IMR-90 (cell line): ENCODE measurements at regions not wholly inside any gene's neighbourhood (a gene's known extent, or its start where the extent isn't known, plus 50 kb on each side); places are given as distances from the start of the nearest gene placed in this dataset.

Experiments used
- ATAC-seq: fragments of 200-7000 bp; cut with Tn5 transposase; 2 replicates; pipeline ENCODE4 v1.9.1; 2020; ENCODE audit warnings: low read depth, mild to moderate bottlenecking, moderate library complexity
- BruUV-seq: library from RNA; stranded (reverse); fragments of 400-500 nt; replicated peaks from 2 replicates; lab custom pipeline; 2021; lab: Mats Ljungman, UMichigan
- CTCF ChIA-PET: fragments of 300-600 bp; formaldehyde crosslinking; extraction: SDS; loops from one replicate; lab custom pipeline; 2021; ENCODE audit warnings: antibody characterized with exemption; lab: Yijun Ruan, JAX
- POLR2A ChIA-PET: fragments of 300-600 bp; sonication (Branson Sonifier 250); formaldehyde crosslinking; loops from one replicate; lab custom pipeline; 2022; ENCODE audit warnings: antibody characterized with exemption; ENCODE audit not compliant: unreplicated experiment; lab: Charles Lee
- DNase-seq: peaks from one replicate; pipeline ENCODE4 v3.0.0; 2013
- H2AFZ ChIP-seq: replicated peaks from 2 replicates; pipeline ENCODE3; 2013; ENCODE audit warnings: low read length, mild to moderate bottlenecking; ENCODE audit not compliant: poor library complexity
- H2AK5ac ChIP-seq: 2 replicates; pipeline ENCODE4 v1.6.1; 2013; ENCODE audit warnings: low read depth, low read length, inconsistent platforms
- H2AK9ac ChIP-seq: replicated peaks from 2 replicates; pipeline ENCODE3; 2013; ENCODE audit warnings: mild to moderate bottlenecking, low read depth, low read length, moderate library complexity; ENCODE audit not compliant: poor library complexity
- H2BK120ac ChIP-seq: 2 replicates; pipeline ENCODE4 v1.6.1; 2013; ENCODE audit warnings: low read depth, low read length, inconsistent platforms
- H2BK15ac ChIP-seq: 3 replicates; pipeline ENCODE4 v1.6.1; 2013; ENCODE audit warnings: low read depth, low read length, inconsistent platforms
- H2BK20ac ChIP-seq: 2 replicates; pipeline ENCODE4 v1.6.1; 2013; ENCODE audit warnings: low read depth, mild to moderate bottlenecking, inconsistent platforms, low read length, moderate library complexity
- H2BK5ac ChIP-seq: 2 replicates; pipeline ENCODE4 v1.6.1; 2013; ENCODE audit warnings: mild to moderate bottlenecking, low read depth, low read length, inconsistent platforms; ENCODE audit not compliant: poor library complexity, severe bottlenecking
- H3K14ac ChIP-seq: replicated peaks from 2 replicates; pipeline ENCODE4 v1.6.1; 2013; ENCODE audit warnings: low read depth, low read length, inconsistent platforms
- H3K18ac ChIP-seq: 2 replicates; pipeline ENCODE4 v1.6.1; 2013; ENCODE audit warnings: low read depth, low read length, control low read depth
- H3K23ac ChIP-seq: 2 replicates; pipeline ENCODE4 v1.6.1; 2013; ENCODE audit warnings: low read depth, low read length, inconsistent platforms
- H3K27ac ChIP-seq: 2 replicates; pipeline ENCODE4 v1.5.1; 2013; ENCODE audit warnings: mild to moderate bottlenecking, control low read depth, low read length; ENCODE audit not compliant: insufficient read depth
- H3K27me3 ChIP-seq: 2 replicates; pipeline ENCODE4 v1.6.1; 2013; ENCODE audit warnings: low read length; ENCODE audit not compliant: control insufficient read depth, insufficient read depth
- H3K36me3 ChIP-seq: 2 replicates; pipeline ENCODE4 v1.6.1; 2013; ENCODE audit warnings: low read length, mixed read lengths; ENCODE audit not compliant: control insufficient read depth, insufficient read depth
- H3K4ac ChIP-seq: 2 replicates; pipeline ENCODE4 v1.6.1; 2013; ENCODE audit warnings: low read depth, low read length, inconsistent platforms
- H3K4me1 ChIP-seq: 2 replicates; pipeline ENCODE4 v1.6.1; 2013; ENCODE audit warnings: low read length, mixed read lengths; ENCODE audit not compliant: control insufficient read depth, insufficient read depth
- H3K4me2 ChIP-seq: 2 replicates; pipeline ENCODE4 v1.6.1; 2013; ENCODE audit warnings: low read depth, mild to moderate bottlenecking, control low read depth, low read length, moderate library complexity
- H3K4me3 ChIP-seq: 2 replicates; pipeline ENCODE4 v1.5.1; 2013; ENCODE audit warnings: low read depth, mild to moderate bottlenecking, control low read depth, low read length, moderate library complexity; ENCODE audit not compliant: insufficient read depth
- H3K56ac ChIP-seq: 2 replicates; pipeline ENCODE4 v1.6.1; 2013; ENCODE audit warnings: low read length, inconsistent platforms; ENCODE audit not compliant: insufficient read depth; ENCODE audit errors: extremely low read depth
- H3K79me1 ChIP-seq, 2 experiments: 2 replicates each; pipeline ENCODE4 v1.6.1; 2013; ENCODE audit warnings: low read length in 2 of 2, inconsistent platforms in 1 of 2, low read depth in 1 of 2
- H3K9ac ChIP-seq: 2 replicates; pipeline ENCODE4 v1.6.1; 2013; ENCODE audit warnings: low read depth, low read length, control low read depth
- H3K9me1 ChIP-seq: 2 replicates; pipeline ENCODE4 v1.6.1; 2013; ENCODE audit warnings: low read length, inconsistent platforms; ENCODE audit not compliant: insufficient read depth
- H3K9me3 ChIP-seq: 2 replicates; pipeline ENCODE4 v1.6.1; 2013; ENCODE audit warnings: low read length; ENCODE audit not compliant: control insufficient read depth, insufficient read depth
- H4K20me1 ChIP-seq: 2 replicates; pipeline ENCODE4 v1.6.1; 2013; ENCODE audit warnings: low read length, inconsistent platforms; ENCODE audit not compliant: insufficient read depth
- H4K5ac ChIP-seq: 2 replicates; pipeline ENCODE4 v1.6.1; 2013; ENCODE audit warnings: mild to moderate bottlenecking, low read depth, low read length, control low read depth
- H4K8ac ChIP-seq, 2 experiments: 2 replicates each; pipeline ENCODE4 v1.6.1; 2013; ENCODE audit warnings: low read depth in 2 of 2, low read length in 2 of 2, control low read depth in 1 of 2, inconsistent platforms in 1 of 2
- H4K91ac ChIP-seq: 2 replicates; pipeline ENCODE4 v1.6.1; 2013; ENCODE audit warnings: low read depth, low read length, inconsistent platforms; ENCODE audit not compliant: insufficient read depth
- CEBPB ChIP-seq: IDR thresholded peaks from 2 replicates; pipeline ENCODE4 v1.6.1; 2012; ENCODE audit warnings: low read depth, low read length, improper control_type of control experiment
- CTCF ChIP-seq: conservative IDR thresholded peaks from 2 replicates; pipeline ENCODE4 v1.5.1; 2012; ENCODE audit warnings: mild to moderate bottlenecking, low read depth, low read length, improper control_type of control experiment
- FOS ChIP-seq: fragments of 150-350 bp; IDR thresholded peaks from 2 replicates; pipeline ENCODE4 v1.6.1; 2016; ENCODE audit warnings: low read depth, low read length
- MAFK ChIP-seq: IDR thresholded peaks from 2 replicates; pipeline ENCODE4 v1.6.1; 2012; ENCODE audit warnings: low read depth, low read length, improper control_type of control experiment
- MAZ ChIP-seq: IDR thresholded peaks from 2 replicates; pipeline ENCODE4 v1.6.1; 2012; ENCODE audit warnings: low read depth, mild to moderate bottlenecking, low read length, improper control_type of control experiment, moderate library complexity, borderline replicate concordance
- RCOR1 ChIP-seq: IDR thresholded peaks from 2 replicates; pipeline ENCODE4 v1.6.1; 2012; ENCODE audit warnings: mild to moderate bottlenecking, low read length, improper control_type of control experiment; ENCODE audit not compliant: insufficient replicate concordance
- SMC3 ChIP-seq: fragments of 150-350 bp; IDR thresholded peaks from 2 replicates; pipeline ENCODE4 v1.6.1; 2016; ENCODE audit warnings: low read depth, mild to moderate bottlenecking, antibody characterized with exemption, low read length, moderate library complexity
- USF2 ChIP-seq: fragments of 150-350 bp; IDR thresholded peaks from 2 replicates; pipeline ENCODE4 v1.6.1; 2017; ENCODE audit warnings: mild to moderate bottlenecking, antibody characterized with exemption, low read length, low read depth
- dilution Hi-C: fragments of 300-500 bp; cut with HindIII; formaldehyde crosslinking; loops from one replicate; pipeline ENCODE4 v1.14.3; 2018; ENCODE audit warnings: low sequenced_read_pairs; ENCODE audit not compliant: unreplicated experiment
- in situ Hi-C: fragments of 300-500 bp; cut with MboI; formaldehyde crosslinking; loops from 3 replicates; pipeline ENCODE4 v1.14.3; 2019; ENCODE audit warnings: low sequenced_read_pairs, inconsistent platforms, mixed read lengths
- intact Hi-C: fragments of 100-400 bp; cut with micrococcal nuclease; formaldehyde crosslinking; loops from 2 replicates; pipeline ENCODE4 v1.10.0; 2022

GRCh38 chr5:23372177-23372576 is 135.2 kb upstream of the PRDM9 start:
- no peak overlapping the region for H2AK9ac ChIP-seq
- no peak overlapping the region for H4K5ac ChIP-seq
- no peak overlapping the region for H2AFZ ChIP-seq
- H4K91ac ChIP-seq, result no peak overlapping the region
- no peaks in the 10 kb centered on the region for H3K4me1 ChIP-seq
- H3K79me1 ChIP-seq, result no peaks in the 10 kb centered on the region
- no peak for ATAC-seq
- ChIA-PET POLR2A (no interaction called here), CTCF (no interaction called here)
- H3K9me1 ChIP-seq, result no peaks in the 10 kb centered on the region
- H3K4me3 ChIP-seq, result no peak overlapping the region
- H2BK20ac ChIP-seq, result no peak overlapping the region
- H2BK15ac ChIP-seq, result no peak overlapping the region
- H3K36me3 ChIP-seq, result no peaks in the 10 kb centered on the region
- in situ Hi-C loops, result no loop called here
- no peak overlapping the region for H2AK5ac ChIP-seq
- intact Hi-C loops, result no loop called here
- H3K23ac ChIP-seq, result no peak overlapping the region
- no peak overlapping the region for H2BK5ac ChIP-seq
- H3K4ac ChIP-seq, result no peak overlapping the region
- H3K27ac ChIP-seq, result no peak overlapping the region
- no peaks in the 10 kb centered on the region for H3K27me3 ChIP-seq
- H3K56ac ChIP-seq, result no peak overlapping the region
- TF ChIP-seq MAFK, result no peak
- no peak for TF ChIP-seq USF2
- TF ChIP-seq FOS, result no peak
- TF ChIP-seq SMC3, result no peak
- no peak for TF ChIP-seq CTCF
- no peak for TF ChIP-seq RCOR1
- TF ChIP-seq MAZ, result no peak
- TF ChIP-seq CEBPB, result no peak
- no peaks in the 10 kb centered on the region for H4K20me1 ChIP-seq
- 0 out of 2 replicates have a peak, but pooled peaks cover 1% of the 10 kb centered on the region for H3K9me3 ChIP-seq
- no TSS peak for BruUV-seq
- no peak overlapping the region for H4K8ac ChIP-seq
- H3K18ac ChIP-seq, result no peak overlapping the region
- dilution Hi-C loops, result no loop called here
- H2BK120ac ChIP-seq, result no peak overlapping the region
- no peak overlapping the region for H3K4me2 ChIP-seq
- no peak overlapping the region for H3K14ac ChIP-seq
- H3K9ac ChIP-seq, result no peak overlapping the region
- no peak for DNase-seq
